Stimulated activated CD8-positive, alpha-beta memory T cell treated with anti-CD3 and anti-CD28 coated beads, Interleukin-4, amount 100 ng/mL, for 24 hours (primary cell): ENCODE measurements at regions not wholly inside any gene's neighbourhood (a gene's known extent, or its start where the extent isn't known, plus 50 kb on each side); places are given as distances from the start of the nearest gene placed in this dataset.

Source experiments
- DNase-seq: peaks from one replicate; pipeline ENCODE4 v3.0.0-alpha.2; 2020; ENCODE audit warnings: low read depth

DNA sequence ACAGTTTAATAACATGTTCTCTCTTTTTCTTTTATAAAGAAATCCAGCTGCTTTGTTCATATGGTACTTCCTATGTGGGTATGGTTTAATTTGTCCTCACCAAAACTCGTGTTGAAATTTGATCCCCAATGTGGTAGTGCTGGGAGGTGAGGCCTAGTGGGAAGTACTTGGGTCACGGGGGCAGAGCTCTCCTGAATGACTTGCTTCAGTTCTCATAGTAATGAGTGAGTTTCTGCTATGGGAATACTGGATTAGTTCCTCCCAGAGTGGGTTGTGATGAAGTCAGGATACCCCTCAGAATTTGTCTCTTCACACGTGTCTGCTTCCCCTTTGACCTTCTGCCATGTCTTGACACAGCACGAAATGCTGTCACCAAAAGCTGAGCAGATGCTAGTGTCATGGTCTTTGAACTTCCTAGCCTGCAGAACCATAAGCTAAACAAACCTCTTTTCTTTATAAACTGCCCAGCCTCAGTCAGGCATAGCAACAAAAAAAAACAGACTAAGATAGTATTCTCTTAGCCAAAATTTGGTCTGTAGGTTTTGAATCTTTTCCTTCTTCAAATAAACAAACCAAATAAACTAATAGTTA is 87.8 kb upstream of the HS3ST5 start:
- DNase-seq, result no peak

DNA sequence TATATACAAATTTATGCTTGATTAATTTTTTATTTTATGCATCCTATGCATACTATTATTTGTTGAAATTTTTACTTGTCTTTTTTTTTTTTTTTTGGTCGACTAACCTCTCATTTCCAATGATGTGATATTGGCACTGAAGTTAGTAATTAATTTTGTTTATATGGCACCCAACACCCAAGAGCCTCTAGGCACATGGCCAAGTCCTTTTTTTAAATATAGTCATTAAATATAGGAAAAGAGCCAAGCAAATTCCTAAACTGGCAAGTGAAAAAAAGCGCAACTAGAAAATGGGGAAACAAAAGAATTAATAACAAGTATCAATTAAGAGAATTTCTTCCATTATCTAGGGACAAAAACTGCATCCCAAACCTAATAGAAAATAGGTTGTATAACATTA is 85.5 kb upstream of the HS3ST5 start:
- DNase-seq, result no peak

DNA sequence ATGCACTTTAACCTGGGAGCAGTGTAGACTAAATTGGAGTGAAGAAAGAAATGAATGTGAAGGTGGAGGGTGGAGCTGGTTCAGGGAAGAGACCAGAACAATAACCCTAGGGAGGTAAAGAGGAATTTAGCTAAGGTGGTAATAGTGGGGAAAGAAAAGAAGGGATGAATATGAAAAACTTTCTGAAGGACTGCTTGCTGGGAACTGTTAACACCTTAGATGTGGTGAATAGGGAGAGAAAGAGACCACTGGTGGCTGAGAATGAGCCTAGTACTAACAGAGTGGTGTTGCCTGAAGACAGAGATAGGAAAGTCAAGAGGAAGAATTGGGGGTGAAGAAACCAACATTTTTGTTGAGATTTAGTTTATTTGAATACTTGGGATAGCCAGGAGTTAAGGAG is 78.4 kb upstream of the HS3ST5 start:
- no peak for DNase-seq

DNA sequence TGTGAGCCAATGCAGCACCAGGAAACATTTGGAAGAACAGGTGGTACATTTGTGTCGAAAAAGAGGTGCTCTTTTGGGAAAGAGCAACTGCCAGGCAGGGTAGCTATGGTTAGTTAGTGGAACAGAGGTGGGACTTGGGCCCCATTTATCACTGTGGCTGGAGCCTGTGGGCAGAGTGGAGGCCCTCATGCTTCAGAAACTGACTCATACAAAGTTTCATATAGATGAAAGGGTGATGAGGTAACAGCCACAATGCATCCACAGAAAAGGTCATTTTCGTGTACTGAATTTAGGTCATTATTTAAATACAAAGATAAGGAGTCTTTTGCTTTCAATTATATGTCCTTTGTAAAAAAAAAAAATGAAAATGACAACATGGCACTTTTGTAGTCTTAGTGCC is 76.4 kb upstream of the HS3ST5 start:
- no peak for DNase-seq

DNA sequence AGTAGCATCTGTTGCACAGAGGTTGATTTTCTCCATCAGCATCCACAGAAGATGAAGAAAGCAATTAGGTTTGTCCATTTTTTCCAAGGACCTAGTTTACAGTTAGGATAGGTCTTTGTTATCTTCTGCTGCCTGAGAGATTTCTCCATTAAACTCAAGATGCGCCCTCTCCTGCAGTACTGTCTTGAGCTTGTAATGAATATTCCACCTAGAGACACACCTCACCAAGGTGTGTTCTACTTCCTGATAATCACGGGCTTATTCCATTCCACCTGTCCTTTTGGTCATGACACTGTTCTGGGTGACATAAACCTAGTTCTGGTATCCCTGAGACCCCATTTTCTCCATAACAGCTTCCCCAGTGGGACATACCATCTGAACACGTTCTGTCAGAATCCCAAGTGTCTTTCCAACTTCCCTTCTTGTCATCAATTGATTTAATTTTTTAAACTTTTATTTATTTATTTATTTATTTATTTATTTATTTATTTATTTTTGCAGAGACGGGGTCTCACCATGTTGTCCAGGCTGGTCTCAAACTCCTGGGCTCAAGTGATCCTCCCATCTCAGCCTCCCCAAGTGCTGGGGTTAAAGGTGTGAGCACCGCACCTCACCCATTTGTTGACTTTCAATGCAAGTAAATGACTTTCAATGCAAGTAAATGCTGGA is 75.6 kb upstream of the HS3ST5 start:
- DNase-seq, result no peak

DNA sequence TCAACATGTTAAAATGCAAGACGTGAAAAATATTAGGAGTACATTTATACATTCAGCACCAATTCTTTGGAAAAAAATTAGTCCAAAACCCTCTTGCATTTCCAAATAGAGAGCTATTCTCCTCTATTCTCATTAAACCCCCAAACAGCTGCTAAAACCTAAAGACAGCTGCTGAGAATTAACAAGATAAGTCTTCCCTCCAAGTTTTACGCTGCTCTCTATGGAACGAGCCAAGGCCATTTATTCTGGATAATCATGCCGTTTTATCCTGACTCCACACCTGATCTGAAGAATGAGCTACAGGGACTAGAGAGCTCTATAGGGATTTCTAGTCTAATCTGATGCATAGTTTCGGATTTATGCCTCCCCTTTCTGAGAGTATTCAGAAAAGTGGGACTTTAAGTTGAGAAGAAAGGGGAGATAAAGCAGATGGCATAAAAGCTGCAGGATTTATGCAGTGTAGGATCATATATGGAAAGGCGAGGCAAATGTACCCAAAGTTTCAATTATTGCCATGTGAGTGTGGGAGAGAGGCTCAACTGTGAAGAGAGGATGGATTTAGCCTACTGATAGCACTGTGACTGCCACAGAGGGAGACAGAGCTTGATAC is 64.7 kb upstream of the HS3ST5 start:
- DNase-seq, result no peak

DNA sequence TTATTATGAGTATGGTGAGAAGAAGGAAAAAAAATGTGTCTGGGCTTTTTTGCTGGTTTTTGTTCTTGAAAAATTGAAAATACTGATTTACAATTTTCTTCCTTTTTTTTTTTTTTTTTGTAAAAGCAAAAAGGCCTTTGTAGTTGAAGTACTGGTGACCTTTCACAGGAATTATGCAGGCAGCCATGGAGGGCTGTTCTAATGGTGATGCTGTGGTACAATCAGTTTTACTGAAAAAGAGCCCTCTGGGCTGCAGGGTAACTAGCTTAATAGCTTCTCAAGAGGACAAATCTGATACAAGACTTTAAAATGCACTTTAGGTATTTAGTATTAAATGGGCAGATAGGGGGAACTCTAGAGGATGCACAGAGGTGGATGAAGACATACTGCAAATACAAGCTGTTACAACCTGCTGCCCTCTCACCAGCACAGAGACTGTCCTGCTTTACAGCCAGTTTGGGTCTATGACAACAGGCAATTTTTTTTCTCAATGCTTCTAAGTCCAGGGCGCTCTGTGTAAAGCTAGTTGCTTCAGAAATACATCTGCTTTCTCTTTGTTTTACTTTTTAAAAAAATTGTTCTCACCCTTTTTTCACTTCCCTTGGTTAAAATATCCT is 61.6 kb upstream of the HS3ST5 start:
- no peak for DNase-seq

DNA sequence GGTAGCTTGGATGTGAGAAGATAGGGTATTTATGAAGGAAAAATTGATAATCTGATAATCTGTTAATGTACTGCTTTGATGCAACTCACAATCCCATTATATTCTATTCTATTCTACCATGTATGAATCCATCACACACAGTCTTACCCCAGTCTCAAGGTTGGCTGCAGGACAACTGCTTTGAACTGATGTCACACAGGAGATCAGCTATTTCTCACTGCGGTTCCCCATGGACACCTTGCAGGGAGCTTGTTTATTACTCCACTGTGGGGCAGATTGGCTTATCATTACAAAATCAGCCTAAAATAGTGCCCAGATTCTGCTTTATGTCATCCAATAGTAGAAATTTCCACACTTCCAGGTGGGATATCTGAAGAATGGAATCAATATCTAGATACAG is 61.0 kb upstream of the HS3ST5 start:
- DNase-seq, result no peak

DNA sequence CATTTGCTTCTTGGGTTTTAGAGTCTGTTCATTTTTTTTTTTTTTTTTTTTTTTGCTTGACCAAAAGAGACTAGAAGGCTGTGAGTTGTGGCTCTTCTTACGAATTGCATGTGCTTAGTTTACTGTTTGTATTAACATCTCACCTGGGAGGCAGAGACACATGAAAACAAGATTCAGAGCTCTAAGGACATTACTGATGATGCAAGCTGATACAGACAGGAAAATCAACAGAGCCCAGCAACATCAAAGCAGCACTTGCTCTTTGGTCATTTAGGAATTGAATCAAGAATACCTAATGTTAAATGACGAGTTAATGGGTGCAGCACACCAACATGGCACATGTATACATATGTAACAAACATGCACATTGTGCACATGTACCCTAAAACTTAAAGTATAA is 55.7 kb upstream of the HS3ST5 start:
- no peak for DNase-seq
